RPMI7951 (cell line): ENCODE measurements at regions not wholly inside any gene's neighbourhood (a gene's known extent, or its start where the extent isn't known, plus 50 kb on each side); places are given as distances from the start of the nearest gene placed in this dataset.

Experiments
- DNase-seq: peaks from one replicate; pipeline ENCODE4 v3.0.0-alpha.2; 2012; ENCODE audit warnings: low read depth

DNA sequence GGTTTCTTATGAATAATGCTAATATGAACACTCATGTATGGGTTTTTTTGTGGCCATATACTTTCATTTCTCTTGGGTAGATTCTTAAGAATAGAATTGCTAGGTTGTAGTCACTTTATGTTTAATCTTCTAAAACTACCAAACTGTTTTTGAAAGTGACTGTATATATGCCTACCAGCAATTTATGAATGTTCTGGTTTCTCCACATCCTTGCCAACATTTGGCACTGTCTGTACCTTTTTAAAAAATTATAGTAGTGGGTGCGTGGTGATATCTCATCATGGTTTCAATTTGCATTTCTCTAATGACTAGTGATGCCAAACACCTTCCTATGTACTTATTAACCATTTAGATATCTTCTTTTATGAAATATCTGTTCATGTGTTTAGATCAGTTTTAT, 110.6 kb upstream of the RIOK3 start:
- DNase-seq, result no peak

- no peak for DNase-seq
Measured at GRCh38 chr18:23350188-23350587, 102.9 kb upstream of the RIOK3 start.

DNA sequence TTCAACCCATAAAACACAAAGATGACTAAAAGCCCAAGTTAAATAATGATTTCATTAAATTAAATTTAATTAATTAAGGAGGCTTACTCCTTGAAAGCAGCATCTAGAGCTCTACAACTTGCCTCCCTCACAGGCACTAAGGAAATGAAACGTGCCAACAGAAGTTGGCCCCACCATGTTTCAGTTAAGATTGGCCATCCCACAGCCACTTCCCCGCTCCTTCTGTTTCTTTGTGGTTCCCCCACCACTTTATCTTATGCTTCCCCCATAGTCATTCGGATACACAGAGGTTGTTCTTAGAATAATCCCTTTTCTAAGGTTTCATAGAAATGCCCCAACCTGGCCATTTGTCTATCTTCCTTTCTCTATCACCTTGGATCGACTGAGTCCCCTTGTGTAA, 101.6 kb upstream of the RIOK3 start:
- no peak for DNase-seq

- no peak for DNase-seq
Measured at GRCh38 chr18:23352042-23352441, 101.0 kb upstream of the RIOK3 start.

- no peak for DNase-seq
Measured at GRCh38 chr18:23353459-23353858, 99.6 kb upstream of the RIOK3 start.

DNA sequence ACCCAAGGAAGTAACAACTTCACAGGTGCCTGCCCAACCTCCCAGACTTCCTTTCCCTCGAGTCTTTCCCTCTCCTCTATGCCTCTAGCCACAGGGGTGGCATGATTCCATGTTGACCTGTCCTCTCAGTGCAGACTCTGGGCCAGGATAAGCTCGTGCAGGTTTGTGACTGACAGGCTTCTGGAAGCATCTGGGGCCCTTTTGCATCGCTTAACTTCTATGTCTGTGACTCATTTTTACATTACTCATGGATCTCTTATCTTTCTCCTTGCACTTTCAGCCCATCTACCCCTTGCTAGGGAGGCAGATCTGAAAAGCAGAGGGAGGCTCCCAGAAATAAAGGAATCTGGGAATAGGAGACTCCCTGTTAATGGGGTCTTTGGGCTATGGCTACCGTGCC, 98.5 kb upstream of the RIOK3 start:
- peak; percentile 77 for DNase-seq

DNA sequence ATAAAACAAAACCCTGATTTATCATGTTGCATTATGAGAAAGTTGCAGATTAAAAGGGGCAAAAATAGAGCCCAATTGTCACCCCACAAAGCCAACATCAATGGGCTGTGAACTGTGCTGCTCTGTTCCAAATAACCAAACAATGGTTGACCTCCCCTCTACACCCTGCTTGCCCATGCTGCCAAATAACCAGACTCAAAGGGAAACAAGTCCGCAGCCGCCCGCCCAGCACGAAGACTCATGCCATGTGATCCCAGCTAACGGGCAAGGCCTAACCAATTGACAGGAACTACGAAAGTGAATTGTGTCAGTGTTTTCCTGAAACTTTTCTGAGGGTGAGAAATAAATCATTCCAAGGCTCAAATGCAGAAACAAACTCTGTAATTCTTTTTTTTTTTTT, 97.9 kb upstream of the RIOK3 start:
- no peak for DNase-seq

DNA sequence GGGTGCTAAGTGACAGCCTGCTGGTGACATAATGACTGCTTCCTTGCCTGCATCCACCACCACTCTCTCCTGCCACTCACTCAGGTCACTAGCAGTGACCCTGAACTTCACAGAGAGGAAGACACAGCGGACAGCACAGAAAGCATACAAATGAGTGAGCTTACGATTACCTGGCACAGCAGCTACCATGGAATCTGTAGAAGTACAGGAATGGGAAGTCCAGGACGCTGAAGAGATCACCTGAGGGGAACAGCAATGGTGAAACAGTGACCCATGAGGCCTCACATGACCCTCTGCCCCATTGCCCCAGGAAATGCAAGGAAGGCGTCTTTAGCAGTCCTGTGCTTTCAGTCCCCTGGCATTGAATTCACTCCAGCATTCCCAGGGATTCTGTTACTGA, 96.7 kb upstream of the RIOK3 start:
- no peak for DNase-seq

GRCh38 chr18:23356915-23357601, 96.0 kb upstream of the RIOK3 start:
- no peak for DNase-seq

DNA sequence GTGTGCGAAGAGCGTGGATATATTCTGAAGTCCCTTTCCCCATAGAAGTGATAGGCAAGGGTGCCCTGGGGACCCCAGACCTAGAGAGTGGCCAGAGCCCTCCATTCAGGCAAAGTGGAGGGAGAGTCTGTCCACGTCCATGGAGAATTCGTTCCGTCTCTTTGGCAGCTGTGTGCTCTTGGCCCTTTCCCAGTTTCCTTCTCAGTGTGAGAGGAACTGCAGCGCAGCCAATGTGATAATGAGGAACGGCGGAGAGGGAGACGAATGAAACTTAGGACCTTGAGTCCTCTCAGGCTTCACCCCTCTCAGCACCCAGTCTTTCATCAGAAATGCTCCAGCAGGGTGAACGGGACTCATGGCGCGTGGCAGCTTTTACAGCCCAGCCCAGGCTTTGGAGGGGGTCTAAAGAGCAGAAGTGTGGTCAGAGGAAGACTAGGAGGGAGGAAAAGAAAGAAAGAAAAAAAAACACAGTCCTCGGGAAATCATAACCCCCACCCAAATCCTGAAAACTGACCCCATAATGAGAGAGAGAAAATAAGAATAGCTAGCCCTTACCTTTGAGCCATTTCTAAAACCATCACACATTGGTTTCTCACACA, 95.0 kb upstream of the RIOK3 start:
- no peak for DNase-seq

DNA sequence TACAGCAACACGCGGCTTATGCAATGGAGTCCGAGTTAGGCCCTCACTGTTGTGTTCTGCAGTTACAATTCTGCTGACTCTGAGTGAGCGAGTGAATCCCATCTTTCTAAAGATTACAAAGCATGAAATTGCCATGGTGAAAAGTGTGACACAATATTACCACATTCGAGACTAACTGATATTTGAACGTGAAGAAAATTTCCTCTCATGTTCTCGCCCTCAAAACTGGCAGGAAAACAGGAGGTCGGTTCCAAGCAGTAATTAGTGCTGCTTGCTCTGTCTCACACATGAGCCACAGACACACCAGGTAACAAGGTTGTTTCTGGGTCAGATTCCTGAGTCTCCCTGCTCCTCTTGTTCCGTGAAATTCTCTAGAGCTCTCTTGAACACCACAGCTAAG, 93.7 kb upstream of the RIOK3 start:
- no peak for DNase-seq

DNA sequence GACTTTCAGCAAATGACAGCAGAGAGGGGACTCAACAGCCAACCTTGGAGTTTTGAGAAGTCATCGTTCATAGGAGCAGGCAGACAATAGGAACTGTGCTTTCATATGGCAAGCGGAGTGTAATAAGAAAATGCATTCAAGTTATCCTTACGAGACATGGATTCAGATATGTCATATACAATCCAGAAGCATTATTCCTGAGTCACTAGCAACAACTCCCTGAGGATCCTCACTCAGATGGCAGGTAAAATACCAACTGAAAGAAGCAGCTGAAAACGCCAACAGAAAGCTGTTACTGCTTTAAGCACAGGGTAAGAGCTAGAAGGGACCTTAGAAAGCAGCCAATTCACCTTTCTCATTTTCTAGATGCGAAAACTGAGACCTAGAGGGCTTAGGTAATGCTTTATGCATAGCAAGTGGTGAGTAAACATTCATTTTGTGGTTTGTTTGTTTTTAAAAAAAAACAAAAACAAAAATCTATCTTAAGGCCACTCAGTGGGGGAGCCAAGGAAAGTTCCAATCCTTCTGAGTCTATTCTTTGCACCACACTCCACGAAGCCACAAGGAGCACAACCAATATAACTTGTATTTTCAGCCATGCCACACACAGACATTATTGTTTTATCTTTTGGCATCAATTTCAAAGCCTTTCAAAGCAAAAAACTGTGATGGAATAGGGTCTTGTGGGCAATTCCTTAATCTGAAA, 89.1 kb upstream of the RIOK3 start:
- no peak for DNase-seq

DNA sequence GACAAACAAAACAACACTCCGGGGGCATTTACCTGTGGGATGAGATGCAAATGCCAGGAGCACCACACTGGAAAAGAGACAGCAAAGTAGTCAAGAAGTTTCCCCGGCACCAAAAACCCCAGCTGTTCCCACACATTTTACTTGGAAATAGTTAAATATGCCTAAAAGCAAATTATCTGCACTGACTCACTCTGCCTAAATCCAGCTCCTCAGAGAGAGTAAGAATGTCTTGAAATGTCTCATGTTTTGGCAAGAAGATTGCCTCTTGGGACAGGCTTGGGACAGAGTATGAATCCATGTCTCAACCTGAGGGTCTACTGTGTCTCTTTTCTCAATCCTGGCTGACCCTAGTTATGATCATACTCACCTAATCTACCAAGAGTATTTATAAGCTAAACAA, 87.5 kb upstream of the RIOK3 start:
- DNase-seq, result peak; percentile 26

DNA sequence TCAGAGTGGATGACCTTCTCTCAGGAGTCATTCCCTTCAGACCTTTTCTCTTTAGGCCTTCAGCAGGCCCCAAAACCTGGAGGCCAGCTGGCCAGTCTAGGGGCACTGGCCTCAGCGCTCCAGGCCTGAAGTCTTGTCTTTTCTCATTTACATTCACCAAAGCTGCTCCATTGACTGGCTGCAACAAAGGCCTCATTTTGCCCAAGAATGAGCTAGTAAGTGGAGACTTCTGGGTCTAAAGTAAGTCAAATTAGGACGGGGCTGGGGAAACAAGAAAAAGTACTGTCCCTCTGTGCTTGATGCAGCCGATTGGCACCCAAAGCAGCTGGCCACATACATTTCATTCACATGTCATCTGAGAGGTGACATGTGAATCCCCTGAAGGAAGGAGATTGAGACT, 83.8 kb upstream of the RIOK3 start:
- peak; percentile 41 for DNase-seq

GRCh38 chr18:23373570-23373969, 79.5 kb upstream of the RIOK3 start:
- no peak for DNase-seq

DNA sequence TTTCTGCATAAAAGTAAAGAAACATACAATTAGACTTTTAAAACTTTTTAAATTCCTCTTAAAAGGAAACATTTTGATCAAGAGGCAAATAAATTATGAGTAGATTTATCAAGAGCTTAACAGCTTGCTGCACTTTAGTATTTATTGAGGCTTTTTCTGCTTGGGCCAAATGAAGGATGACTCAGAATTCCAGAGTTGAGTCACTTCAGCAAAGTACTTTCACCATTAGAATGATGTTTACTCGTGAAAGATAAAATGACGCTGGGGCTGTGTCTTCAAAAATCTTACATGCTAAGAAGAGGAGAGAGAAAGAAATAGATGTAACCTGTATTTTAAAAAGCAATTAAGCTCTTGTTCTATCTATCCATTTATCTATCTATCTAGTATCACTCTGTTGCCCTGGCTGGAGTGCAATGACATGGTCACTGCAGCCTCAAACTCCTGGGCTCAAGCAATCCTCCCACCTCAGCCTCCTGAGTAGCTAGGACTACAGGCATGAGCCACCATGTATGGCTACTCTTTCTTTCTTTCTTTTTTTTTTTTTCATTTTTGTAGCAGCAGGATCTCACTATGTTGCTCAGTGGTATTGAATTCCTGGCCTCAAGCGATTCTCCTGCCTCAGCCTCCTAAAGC, 75.3 kb upstream of the RIOK3 start:
- peak; percentile 69 for DNase-seq

DNA sequence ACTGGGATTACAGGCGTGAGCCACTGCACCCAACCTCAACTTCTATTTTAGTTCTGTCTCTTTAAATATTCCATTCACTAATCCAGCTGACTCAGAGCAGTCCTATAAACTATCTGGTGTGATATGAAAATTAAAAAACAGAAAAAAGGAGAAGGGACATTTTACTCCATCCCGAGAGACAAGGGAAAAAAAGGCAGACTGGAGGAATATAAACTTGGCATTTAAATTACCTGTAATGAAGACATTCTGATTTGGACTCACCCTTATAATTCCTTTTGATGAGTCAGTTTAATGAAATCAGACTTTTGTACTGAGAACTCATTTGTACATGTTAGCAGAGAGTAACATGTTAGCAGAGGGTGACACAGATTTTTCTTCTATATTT, 74.8 kb upstream of the RIOK3 start:
- no peak for DNase-seq

DNA sequence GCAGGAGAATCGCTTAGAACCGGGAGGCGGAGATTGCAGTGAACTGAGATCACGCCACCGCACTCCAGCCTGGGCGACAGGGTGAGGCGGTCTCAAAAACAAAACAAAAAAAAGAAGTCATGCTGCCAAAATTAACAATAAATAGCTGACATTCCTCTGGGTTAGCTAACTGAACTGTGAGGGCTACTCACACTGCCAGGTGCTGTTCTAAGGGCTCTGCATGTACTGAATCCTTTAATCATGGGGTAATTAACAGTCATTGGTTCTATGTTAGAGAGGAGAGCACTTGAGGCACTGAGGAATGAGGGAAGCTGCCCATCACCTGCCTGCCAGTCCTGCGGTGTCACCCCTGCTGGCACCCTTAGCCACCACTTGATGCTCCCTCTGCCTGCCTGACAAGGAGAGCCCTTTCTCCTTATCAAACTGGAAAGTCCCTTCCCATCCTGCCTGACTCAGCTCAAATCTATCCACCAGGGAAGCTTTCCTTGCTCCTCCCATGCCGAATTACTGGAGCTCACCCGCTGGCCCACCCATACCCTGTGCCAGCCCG, 73.0 kb upstream of the RIOK3 start:
- peak; percentile 57 for DNase-seq

DNA sequence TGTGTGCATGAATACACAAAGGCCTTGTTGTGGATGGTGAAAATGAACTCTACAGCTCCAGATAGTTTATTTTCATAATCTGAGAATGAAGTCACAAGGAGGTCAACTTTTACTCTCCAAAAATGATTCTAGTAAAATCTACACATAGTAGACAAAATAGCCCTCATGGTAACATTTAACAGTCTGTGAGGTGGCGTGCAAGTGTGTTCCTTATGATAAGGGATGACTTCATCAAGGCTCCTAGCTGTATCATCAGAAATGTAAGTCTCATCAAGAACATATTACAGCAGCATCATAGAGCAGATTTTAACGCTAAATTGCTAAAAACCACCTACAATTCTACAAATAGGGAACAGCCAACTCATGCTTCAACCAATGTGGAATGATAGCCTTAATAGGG, 72.3 kb upstream of the RIOK3 start:
- DNase-seq, result no peak

DNA sequence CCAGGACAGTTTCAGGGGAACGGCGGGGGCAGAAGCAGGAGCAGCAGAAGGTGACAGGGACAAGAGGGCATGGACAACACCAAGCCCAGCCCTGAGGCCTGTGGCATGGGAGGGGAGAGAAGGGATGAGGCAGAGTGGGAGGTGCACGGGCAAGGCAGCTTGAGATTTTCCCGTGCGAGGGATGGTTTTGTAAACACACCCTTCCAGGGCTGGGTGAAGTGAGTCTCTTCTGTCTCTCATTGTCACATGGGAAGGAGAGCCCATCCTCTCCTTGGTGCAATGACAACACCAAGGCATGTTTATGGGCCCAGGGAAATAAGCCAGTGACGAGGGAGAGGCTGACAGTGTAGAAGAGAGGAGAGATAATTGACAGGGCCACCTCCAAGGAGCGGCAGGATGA, 69.6 kb upstream of the RIOK3 start:
- DNase-seq, result no peak

DNA sequence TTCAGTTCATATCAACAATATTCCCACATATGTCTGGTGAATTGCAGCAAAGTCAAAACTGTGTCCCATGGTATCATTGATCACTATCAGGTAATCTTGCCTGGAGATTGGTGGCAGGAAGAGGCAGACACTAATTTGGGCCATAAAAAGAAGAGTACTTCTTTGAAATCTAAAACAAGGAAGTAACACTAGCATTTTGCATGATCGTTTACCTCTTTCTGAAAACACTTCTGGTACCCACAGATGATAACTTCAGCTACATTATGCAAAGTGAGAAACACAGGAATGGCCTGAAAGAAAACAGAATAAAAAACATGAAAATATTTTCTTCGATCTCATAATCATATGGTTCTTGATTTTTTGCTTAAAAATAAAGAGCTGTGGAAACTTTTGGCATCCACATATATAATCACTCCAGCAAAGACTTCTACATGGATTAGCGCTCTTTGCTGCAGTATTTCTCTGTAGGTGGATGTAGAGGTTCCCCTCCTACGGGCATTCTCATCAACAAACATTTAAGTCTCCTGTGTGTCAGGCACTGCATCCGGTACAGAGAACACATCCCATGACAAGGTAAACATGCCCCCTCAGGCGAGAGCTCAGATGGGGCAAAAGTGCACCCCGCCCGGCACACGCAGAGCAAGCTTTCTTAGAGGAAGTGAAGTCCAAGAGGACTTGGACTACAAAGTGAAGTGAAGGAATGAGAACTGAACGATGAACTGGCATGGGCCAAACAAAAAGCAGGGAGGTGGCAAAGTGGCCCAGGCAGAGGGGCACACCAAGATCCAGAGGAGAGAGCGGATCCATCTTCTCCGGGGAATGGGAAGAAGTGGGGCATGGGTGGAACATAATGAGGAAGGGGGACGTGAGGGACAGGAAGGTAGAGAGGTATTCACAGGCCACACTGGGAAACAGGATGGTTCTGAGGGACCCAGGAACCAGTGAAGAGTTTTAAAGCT, 68.0 kb upstream of the RIOK3 start:
- no peak for DNase-seq
